NCI-H2171 treated with DMSO at 0.1 percent for 48 hours (cell line): ENCODE measurements at regions not wholly inside any gene's neighbourhood (a gene's known extent, or its start where the extent isn't known, plus 50 kb on each side); places are given as distances from the start of the nearest gene placed in this dataset.
"Not testable (repeated sequence)": the region's sequence is repeated elsewhere in the genome, so short reads cannot be mapped to it uniquely, and the experiment has no call there.

Experiments
- DNase-seq: peaks from one replicate; lab custom pipeline; 2025; lab: John Stamatoyannopoulos, UW

DNA sequence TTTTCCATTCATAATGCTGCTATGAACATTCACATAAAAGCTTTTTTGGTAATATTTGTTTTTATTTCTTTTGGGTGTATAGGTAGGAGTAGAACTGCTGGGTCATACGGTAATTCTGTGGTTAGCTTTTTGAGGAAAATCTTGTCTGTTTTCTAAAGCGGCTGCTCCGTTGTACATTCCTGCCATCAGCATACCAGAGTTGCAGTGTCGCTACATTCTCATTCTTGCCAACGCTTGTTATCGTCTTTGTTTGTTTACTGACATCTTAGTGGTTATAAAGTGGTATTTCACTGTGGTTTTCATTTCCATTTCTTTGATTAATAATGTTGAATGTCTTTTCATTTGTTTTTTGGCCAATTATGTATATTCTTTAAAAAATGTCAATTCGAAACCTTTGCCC is 469.8 kb upstream of the ZP4 start:
- no peak for DNase-seq

DNA sequence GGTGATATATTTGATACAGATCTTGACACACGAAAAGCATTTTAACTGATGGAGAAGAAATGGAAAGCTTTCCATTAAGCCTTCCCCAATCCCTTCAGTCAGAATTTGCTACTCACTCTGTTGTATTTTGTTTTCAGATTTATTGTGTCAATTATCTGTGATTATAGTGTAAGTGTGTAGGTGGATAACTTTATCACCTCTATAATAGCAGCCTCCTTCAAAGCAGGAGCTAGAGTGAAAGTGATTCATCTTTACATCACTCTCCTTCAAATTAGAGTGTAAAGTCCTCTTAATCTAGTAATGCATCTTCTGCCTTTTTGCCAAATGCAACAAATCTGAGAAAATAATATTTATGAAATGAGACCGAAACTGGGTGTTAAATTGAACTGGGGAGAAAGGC is 459.7 kb upstream of the ZP4 start:
- no peak for DNase-seq

DNA sequence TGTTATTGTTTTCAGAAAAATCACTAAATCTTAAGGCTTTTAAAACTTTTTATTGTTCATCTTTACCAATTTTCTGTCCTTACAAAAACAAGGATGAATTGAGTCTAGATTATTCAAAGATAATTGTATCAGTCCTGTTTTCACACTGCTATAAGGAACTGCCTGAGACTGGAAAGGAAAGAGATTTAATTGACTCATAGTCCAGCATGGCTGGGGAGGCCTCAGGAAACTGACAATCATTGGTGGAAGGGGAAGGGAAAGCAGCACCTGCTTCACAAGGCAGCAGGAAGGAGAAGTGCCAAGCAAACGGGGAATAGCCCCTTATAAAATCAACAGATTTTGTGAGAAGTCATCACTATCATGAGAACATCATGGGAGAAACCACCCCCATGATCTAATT is 455.6 kb upstream of the ZP4 start:
- DNase-seq = no peak

DNA sequence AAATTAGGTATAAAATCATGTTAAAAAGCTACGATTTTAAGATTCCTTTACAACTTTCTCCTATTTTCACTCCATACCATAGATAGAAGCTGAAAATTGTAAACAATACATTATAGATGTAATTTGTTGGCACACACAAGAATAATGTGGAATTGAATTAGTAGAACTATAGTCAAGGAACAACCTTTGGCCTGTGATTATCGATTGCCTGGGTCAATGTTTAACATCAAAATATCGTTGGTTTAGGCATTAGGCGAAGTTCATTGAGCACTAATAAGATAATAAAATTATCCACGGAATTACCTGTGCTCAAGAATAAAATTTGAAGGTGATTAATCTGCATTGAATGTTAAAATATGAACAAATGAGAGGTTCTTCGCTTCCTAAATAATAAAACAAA is 455.1 kb upstream of the ZP4 start:
- no peak for DNase-seq

DNA sequence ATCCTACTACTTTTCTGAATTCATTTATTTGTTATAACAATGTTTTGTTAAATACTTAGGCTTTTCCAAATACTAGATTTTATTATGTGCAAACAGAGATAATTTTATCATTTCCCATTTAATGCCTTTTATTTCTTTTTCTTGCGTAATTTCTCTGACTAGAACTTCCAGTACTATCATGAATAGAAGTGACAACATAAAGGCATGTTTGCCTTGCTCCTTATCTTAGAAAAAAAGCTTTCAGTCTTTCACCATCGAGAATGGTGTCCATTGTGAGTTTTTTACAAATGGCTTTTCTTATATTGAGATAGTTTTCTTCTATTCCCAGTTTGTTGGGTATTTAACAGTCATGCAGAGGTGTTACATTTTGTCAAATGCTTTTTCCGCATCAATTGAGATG is 453.1 kb upstream of the ZP4 start:
- no peak for DNase-seq

DNA sequence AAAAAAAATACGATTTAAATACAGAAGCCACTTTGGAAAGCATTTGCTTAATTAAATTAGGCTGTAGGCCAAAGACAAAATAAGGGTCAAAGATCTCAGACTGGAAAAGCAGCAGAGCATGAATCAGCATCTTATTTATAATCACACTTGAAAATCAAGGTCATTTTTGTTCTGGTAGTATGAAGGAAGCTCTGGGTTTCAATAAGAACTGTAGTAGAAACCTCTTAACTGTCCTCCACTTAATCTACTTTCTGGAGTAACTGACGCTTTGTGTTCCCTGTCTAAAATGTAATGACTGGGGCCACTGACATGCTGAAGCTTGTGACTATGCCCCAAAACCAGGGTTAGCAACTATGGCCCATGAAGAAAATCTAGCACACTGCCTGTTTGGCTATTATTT is 450.7 kb upstream of the ZP4 start:
- no peak for DNase-seq

DNA sequence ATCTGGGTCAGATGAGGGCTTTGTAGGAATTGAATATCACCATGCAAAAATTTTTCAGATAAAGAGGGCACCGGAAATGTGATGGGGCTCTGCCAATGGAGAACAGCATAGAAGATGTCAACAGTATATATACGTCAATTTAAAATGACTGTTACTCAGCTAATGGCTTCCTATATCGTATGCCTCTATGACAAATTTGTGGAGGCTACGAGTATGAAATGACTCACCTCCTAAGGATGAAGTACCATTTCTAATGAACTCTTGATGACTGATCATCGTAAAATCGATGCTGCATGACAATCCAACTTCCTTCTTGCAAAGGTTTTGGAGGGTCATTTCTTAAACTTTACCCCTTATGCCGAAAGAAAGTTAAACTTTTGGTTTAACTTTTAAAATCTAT is 450.3 kb upstream of the ZP4 start:
- DNase-seq = no peak

DNA sequence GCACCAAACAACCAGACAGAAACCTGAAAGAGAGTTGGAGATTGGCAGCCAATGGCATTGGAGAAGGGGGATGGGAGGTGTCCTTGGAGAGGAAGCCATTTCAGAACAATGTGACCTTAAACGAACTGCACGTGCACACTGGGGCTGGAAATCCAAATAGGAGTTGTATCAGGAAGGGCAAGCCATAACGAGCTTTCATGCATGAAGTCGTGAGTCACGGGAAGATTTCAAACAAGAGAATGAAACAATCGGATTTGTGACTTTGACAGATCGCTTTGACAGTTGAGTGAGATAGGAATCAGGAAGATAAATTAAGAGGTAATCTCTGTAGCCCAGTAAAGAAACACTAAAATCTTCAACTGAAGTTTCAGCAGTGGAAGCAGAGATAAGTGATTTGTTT is 445.8 kb upstream of the ZP4 start:
- no peak for DNase-seq

DNA sequence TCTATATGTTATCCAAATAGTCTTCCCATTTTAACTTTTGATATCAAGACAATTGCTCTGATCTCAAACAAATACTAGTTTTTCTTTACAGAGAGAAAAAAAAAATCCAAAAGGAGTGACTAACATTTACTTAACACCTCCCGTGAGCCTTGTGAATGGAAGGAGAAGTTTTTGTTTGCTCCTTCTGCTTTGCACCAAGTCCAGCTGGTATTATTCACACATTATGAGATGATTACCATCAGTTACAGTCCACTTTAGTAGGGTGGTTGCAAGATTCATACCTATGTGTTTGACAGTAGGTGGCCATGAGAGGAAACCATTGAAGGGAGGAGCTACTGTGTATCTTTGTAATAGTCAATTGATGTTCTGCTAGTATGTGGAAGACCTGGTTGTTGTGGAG is 443.4 kb upstream of the ZP4 start:
- DNase-seq = no peak

DNA sequence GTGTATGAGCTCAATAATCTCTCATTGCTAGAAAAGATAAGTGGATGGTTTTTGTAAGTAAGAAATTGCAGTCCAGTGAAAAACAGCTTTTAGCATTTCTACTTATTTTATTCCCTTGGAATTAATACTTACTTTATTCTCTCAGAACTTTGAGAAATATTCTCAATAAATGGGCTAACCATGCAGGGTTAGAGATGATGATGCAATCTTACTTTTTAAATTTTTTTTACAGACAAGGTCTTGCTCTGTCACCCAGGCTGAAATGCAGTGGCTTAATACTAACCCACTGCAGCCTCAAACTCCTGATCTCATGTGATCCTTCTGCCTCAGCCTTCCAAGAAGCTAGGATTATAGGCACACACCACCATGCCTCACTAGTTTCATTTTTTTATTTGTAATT is 440.8 kb upstream of the ZP4 start:
- DNase-seq = no peak

DNA sequence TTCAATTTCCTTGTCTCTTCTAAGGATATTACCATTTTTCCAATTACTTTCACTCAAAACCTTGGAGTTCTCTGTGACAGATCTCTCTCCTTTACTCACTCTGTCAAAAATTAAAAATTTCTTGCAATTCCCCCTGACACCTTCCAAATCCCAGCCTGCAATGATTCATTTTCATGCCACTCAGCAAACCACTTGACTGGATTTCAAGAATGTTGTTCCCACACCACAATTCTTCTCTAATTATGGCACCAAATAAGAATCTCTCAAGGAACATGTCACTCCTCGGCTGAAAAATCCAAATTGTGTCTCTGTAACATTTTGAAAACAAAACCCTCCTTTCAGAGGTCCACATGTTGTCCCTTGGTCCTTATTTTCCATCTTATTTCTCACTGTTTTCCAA is 438.9 kb upstream of the ZP4 start:
- no peak for DNase-seq

DNA sequence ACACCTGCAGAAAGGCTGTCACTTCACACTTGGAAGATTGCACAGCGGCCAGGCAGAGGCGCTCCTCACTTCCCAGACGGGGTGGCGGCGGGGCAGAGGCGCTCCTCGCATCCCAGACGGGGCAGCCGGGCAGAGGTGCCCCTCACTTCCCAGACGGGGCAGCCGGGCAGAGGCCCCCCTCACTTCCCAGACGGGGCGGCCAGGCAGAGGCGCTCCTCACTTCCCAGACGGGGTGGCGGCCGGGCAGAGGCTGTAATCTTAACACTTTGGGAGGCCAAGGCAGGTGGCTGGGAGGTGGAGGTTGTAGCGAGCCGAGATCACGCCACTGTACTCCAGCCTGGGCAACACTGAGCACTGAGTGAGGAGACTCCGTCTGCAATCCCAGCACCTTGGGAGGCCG is 436.3 kb upstream of the ZP4 start:
- not testable (repeated sequence) for DNase-seq

DNA sequence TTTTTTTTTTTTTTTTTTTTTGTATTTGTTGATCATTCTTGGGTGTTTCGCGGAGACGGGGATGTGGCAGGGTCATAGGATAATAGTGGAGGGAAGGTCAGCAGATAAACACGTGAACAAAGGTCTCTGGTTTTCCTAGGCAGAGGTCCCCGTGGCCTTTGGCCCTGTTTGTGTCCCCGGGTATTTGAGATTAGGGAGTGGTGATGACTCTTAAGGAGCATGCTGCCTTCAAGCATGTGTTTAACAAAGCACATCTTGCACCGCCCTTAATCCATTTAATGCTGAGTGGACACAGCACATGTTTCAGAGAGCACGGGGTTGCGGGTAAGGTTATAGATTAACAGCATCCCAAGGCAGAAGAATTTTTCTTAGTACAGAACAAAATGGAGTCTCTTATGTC is 435.8 kb upstream of the ZP4 start:
- not testable (repeated sequence) for DNase-seq

DNA sequence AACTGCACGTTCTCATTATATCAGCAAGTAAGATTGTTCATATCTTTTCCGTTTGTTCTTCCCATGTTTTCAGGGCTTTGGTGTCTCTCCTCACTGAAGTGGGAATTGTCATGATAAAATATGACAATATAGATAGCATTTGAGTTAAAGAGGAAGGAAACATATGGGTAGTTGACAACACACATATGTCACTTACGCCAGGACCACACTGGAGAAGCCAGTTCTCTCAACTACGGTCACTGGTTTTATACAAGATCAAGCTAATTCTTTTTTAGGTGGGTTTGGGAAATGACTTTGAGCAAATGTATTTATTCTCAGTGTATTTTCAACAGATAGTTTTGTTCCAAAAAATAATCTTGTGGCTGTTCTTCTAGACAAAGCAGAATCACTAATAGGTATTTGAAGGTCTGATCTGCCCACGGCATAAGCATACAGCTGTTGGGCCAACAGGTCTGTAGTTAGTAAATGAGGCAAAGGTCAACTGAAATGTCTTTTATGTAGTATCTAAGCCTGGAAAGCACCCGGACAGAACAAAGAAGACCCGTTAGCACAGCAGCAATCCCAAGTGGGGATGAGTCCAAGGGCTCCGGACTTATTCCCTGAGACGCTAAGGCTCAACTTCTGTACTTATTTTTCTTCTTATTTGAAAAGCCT is 433.6 kb upstream of the ZP4 start:
- DNase-seq = no peak

DNA sequence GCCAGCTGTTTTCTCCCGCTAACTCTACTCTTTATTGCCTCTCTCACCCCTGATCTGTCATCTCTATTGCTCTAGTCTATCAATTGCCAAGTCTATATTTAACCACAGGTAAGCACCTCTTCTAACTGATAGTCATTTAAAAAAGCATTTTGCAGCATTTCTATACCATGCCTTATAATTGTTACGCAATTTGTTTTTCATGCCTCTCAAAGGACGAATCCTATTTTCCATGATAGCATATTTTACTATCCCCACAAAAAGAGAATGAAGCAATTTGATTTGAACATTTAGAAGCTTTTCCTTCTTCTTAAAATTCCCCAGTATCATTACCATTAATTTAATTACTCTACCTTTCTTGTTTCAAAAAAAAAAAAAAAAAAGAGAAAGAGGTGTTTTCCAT is 432.8 kb upstream of the ZP4 start:
- DNase-seq = no peak

DNA sequence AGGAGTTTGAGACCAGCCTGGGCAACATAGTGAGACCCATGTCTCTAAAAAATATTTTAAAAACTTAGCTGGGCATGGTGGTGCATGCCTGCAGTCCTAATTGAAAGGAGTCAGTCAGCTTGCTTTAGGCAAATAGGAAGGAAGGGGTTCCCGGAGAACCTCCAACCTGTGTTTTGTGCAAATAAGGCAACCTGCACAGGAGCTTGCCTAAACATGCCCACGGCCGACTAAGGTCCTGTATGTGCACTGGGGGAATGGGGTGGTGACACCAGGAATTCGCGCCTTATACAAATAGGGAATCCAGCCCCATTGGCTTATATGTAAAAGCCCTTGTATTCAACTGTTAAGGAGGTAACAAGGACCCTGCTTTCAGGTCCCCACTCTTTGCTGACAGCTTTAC is 429.2 kb upstream of the ZP4 start:
- no peak for DNase-seq

DNA sequence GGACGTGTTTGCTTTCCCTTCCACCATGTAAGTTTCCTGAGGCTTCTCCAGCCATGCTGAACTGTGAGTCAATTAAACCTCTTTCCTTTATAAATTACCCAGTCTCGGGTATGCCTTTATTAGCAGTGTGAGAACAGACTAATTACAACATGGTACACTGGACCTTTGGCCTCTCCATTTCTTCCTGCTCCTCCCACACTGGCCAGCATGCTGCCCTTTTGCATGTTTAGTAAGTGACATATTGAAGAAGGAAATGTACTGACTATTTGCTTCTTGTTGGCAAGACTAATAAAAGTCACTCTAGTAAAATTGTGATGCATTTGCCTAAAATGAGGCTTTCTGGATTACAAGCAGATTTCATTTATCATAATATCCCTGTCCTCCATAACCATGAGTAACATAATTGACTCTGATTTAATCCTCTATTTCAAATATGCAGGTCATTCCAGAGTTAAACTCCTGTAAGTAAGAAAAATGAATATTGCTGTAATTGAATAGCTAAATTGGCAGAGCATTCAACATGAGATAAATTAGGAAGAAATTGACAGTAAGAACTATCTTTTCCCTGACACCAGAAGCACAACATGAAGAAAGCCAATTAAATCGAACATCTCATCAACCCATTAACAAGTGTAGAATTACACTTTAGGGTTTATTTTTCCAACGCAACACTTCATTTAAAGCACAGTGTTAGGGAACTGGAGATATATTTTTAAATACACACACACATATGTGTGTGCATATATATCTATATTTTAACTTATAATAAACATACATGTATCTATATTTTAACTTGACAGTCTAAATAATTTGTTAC is 427.8 kb upstream of the ZP4 start:
- DNase-seq = no peak

DNA sequence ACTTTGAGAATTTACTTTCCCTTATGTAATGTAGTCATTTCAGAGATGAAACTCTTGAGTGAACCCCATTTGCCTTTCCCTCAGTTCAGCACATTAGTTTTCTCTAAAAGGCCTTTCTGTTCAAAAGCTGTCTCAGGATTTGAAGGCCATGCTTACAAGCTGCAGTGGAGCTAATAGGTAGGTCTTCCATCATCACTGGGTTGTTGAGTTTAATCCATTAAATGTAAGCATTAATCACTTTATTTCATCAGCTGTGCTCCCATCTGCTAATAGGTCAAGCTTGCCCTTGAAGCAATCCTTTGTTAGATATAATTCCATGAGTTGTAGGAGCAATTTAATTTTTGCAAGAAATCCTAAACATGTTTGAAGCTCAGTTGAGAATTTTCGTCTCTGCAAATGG is 422.2 kb upstream of the ZP4 start:
- DNase-seq = no peak

DNA sequence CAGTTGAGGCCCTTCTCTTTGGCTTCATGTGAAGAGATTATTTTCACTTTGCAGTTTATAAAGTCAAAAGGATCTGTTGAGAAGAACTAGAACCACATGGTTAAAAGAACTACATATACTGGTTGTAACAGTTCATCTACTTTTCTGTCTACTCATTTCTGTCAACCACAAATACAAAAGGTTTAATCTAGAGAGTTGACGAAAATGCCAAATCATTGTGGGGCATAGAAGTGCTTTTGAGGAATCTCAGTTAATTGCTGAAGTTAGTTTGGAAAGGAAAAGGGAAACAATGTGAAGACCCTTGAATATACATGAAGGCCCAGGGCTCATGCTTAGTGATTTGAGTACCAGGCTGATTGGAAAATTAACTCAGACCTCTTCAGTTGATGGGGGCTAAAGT is 415.7 kb upstream of the ZP4 start:
- DNase-seq = no peak

DNA sequence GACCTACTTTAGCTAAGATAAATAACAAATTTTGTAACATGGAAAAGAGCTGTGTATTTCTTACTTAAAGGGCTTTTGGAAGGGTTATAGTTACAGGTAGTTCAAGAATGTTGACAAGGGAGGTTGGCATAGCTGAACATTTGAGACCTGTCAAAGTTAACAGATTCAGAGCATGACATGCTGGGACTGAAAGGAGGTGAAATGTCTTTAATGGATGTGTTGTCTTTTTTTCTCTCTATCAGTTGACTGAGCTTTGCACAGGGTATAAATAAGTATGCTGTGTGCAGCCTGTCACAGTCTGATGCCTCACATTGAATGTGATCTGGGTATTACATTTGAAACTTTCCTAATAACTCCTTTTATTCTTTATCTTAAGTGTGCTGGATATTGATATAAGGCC is 411.9 kb upstream of the ZP4 start:
- no peak for DNase-seq

DNA sequence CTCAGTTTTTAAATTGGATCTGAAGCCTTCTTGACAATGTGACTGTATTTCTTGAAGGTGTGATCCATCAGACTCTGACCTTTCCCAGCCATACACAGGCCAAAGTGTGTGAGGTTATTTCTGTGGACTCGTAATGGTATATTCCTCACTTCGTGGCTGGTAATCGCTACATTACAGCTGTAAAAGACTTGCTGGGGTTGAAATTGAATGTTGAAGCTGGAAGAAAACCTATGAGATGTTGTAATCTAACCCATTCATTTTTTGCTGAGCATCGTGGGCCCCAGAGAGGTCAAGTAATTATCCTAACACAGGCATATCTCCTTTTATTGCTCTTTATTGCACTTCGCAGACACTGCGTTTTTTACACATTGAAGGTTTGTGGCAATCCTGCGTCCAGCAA is 405.6 kb upstream of the ZP4 start:
- no peak for DNase-seq

DNA sequence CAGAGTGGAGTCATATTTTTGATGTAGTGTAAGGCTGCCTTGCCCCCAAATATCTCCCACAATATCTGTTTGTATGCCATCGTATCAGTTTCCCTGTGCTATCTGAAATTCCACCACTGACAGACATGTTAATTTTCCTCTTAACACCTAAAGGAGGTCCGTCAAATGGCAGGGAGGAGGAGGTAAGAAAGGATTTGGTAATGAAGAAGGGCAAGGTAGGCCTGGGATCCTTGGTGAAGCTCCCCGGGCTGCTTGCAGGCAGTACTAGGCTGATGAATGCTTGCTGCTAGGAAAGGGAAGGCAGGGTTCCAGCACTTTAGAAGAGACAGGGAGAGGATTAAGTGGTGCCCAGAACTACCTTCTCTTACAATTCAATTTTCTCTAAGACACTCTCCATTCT is 402.4 kb upstream of the ZP4 start:
- no peak for DNase-seq

DNA sequence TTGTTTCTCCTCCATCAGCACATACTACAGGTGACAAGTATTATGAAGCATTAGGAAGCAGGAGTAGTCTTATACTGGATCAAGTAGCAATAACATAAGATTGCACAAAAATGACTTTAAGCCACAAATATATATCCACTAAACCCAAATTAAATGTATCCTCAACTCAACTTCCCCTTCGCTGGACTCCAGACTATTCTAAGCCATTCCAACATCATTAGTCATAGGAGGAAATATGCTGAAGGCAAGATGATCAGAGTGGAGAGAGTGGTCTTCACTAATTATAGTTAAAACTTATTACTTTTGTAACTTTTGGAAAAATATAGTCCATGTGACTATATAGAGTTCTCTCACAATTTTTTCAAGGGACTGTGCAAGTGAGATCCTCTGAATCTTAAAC is 390.7 kb upstream of the ZP4 start:
- DNase-seq = no peak
